Ascending aorta (tissue), 2 donors: ENCODE measurements at regions not wholly inside any gene's neighbourhood (a gene's known extent, or its start where the extent isn't known, plus 50 kb on each side); places are given as distances from the start of the nearest gene placed in this dataset.

Experiments
- DNase-seq, 2 donors: peaks; one replicate each; pipeline ENCODE4 v3.0.0-alpha.2; 2019; ENCODE audit warnings: low spot score in 2 of 2
- H3K27ac ChIP-seq, 2 donors: fragments of 200-600 bp; sonication (generic); one replicate each; pipeline ENCODE4 v1.5.1; 2016 to 2017; ENCODE audit warnings: mild to moderate bottlenecking in 1 of 2
- H3K27me3 ChIP-seq: fragments of 200-600 bp; sonication (generic); one replicate; pipeline ENCODE4 v1.5.1; 2017
- H3K36me3 ChIP-seq, 2 donors: fragments of 200-600 bp; sonication (generic); one replicate each; pipeline ENCODE4 v1.5.1; 2016
- H3K4me1 ChIP-seq, 2 donors: fragments of 200-600 bp; sonication (generic); one replicate each; pipeline ENCODE4 v1.5.1; 2016 to 2017; ENCODE audit warnings: mild to moderate bottlenecking in 1 of 2
- H3K4me3 ChIP-seq, 2 donors: fragments of 200-600 bp; sonication (generic); one replicate each; pipeline ENCODE4 v1.5.1; 2016 to 2017; ENCODE audit warnings: mild to moderate bottlenecking in 1 of 2
- H3K9me3 ChIP-seq, 2 donors: fragments of 200-600 bp; sonication (generic); one replicate each; pipeline ENCODE4 v1.5.1; 2016
- CTCF ChIP-seq, 3 experiments: fragments of 200-600 bp in 2 of 3; fragments of 450-650 bp in 1 of 3; sonication (generic) in 2 of 3; IDR thresholded peaks; one replicate each; pipeline ENCODE4 v1.5.1; 2016 to 2019; ENCODE audit warnings: antibody characterized with exemption in 3 of 3, mild to moderate bottlenecking in 1 of 3, moderate library complexity in 1 of 3
- intact Hi-C: fragments of 100-400 bp; cut with DNase I; formaldehyde crosslinking; loops from one replicate; pipeline ENCODE4 v1.15.1; 2023

GRCh38 chr6:7479801-7480266 is 61.6 kb upstream of the DSP start:
- Histone ChIP-seq H3K27ac (no peak overlapping the region), H3K4me1 (no peaks in the 10 kb centered on the region), H3K36me3 (no peaks in the 10 kb centered on the region), H3K27me3 (no peaks in the 10 kb centered on the region), H3K9me3 (no peaks in the 10 kb centered on the region), H3K4me3 (no peak overlapping the region)
- intact Hi-C loops = no loop called here
- TF ChIP-seq CTCF (IDR thresholded peaks at IDR 0.05) = no peak
- no peak for DNase-seq

DNA sequence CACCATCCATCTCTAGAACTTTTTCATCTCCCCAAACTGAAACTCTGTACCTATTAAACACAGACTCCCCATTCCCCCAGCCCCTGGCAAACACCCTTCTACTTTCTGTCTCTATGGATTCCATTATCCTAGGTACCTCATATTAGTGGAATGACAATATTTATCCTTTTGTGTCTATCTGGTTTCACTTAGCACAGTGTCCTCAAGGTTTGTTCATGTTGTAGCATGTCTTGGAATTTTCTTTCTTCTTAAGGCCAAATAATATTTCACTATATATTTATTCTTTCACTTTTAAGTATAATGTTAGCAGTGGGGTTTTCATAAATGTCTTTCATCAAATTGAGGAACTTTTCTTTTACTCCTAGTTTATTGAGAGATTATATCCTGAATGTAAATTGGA is 56.8 kb upstream of the DSP start:
- Histone ChIP-seq H3K4me3 (no peak overlapping the region), H3K27ac (no peak overlapping the region), H3K36me3 (no peaks in the 10 kb centered on the region), H3K9me3 (no peaks in the 10 kb centered on the region), H3K27me3 (no peaks in the 10 kb centered on the region), H3K4me1 (no peaks in the 10 kb centered on the region)
- intact Hi-C loops = no loop called here
- no peak for DNase-seq
- TF ChIP-seq CTCF (IDR thresholded peaks at IDR 0.05) = no peak

DNA sequence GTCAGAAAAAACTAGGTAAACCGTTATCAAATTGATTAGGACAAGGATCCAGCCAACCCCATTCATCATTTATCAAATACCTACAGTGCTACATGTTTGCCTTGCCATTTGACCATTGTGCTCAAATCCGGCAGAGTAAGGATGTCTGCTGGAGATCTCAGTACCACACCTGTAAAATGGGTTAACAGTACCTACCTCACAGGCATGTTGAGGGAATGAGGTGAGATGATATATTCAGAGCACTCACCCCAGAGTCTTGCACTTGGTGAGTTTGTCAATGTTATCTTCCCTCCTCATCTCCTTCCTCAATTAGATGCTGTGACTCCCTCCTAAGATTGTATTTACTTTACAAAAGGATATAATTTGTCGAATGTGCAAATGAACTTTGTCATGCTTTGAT is 54.5 kb upstream of the DSP start:
- intact Hi-C loops = no loop called here

GRCh38 chr6:7488494-7488893 is 53.0 kb upstream of the DSP start:
- no peak for DNase-seq
- TF ChIP-seq CTCF (IDR thresholded peaks at IDR 0.05) = no peak
- H3K9me3 ChIP-seq = no peaks in the 10 kb centered on the region

More for the DNA sequence above, 54.5 kb upstream of the DSP start:
- TF ChIP-seq CTCF (IDR thresholded peaks at IDR 0.05) = no peak
- Histone ChIP-seq H3K9me3 (no peaks in the 10 kb centered on the region), H3K27ac (no peak overlapping the region), H3K36me3 (no peaks in the 10 kb centered on the region), H3K27me3 (no peaks in the 10 kb centered on the region), H3K4me1 (no peaks in the 10 kb centered on the region), H3K4me3 (no peak overlapping the region)
- DNase-seq = no peak

DNA sequence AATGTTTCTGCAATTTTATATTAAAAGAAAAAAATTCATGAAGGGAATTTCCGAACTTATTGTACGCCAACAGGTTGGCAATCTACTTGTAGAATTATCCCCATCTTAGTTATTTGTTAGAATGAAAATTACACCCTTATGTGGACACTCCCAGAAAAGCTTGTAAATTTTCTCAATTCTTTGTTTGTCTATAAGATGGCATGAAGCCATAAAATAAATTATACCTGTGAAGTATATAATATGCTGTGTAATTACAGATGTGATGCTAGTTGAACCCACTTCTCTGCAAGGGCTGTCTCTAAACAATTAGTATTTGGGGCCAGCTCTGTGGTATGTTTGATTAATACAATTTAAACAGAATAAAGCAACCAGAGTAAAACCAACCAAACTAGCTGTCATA is 52.1 kb upstream of the DSP start:
- H3K27ac ChIP-seq = no peak overlapping the region
- no peak overlapping the region for H3K4me3 ChIP-seq
- intact Hi-C loops = no loop called here
- no peaks in the 10 kb centered on the region for H3K4me1 ChIP-seq
- no peak for DNase-seq
- no peak for TF ChIP-seq CTCF (IDR thresholded peaks at IDR 0.05)
- H3K27me3 ChIP-seq = no peaks in the 10 kb centered on the region
- H3K9me3 ChIP-seq = no peaks in the 10 kb centered on the region
- H3K36me3 ChIP-seq = no peaks in the 10 kb centered on the region

More at GRCh38 chr6:7488494-7488893, 53.0 kb upstream of the DSP start:
- no peaks in the 10 kb centered on the region for H3K27me3 ChIP-seq
- intact Hi-C loops = no loop called here
- no peak overlapping the region for H3K4me3 ChIP-seq
- no peaks in the 10 kb centered on the region for H3K4me1 ChIP-seq
- no peaks in the 10 kb centered on the region for H3K36me3 ChIP-seq
- no peak overlapping the region for H3K27ac ChIP-seq
